Psoas muscle (tissue), 7 donors: ENCODE measurements at regions not wholly inside any gene's neighbourhood (a gene's known extent, or its start where the extent isn't known, plus 50 kb on each side); places are given as distances from the start of the nearest gene placed in this dataset.
A peak's percentile ranks its signal among the peaks of the same experiment; 100 is the strongest.
"Not testable (repeated sequence)": the region's sequence is repeated elsewhere in the genome, so short reads cannot be mapped to it uniquely, and the experiment has no call there.

Experiments
- ATAC-seq, 4 donors: fragments of 200-7000 bp; cut with Tn5 transposase; one replicate each; pipeline ENCODE4 v1.9.1; 2020; ENCODE audit warnings: moderate library complexity in 3 of 4, mild to moderate bottlenecking in 2 of 4
- DNase-seq, 2 donors: peaks; one replicate each; pipeline ENCODE4 v3.0.0-alpha.2; 2020
- H3K27ac ChIP-seq: fragments of 200-600 bp; one replicate; pipeline ENCODE4 v1.8.0; 2022
- H3K27me3 ChIP-seq, 3 donors: fragments of 200-600 bp in 1 of 3; one replicate each; pipeline versions ENCODE4 v1.6.1 to v1.8.0; 2013 to 2022; ENCODE audit warnings: low read length in 2 of 3, mild to moderate bottlenecking in 2 of 3, moderate library complexity in 1 of 3; ENCODE audit not compliant: insufficient read depth in 3 of 3
- H3K36me3 ChIP-seq, 2 donors: fragments of 200-600 bp in 1 of 2; one replicate each; pipeline versions ENCODE4 v1.6.1 to v1.8.0; 2013 to 2022; ENCODE audit warnings: low read depth in 1 of 2, mild to moderate bottlenecking in 1 of 2, moderate library complexity in 1 of 2; ENCODE audit not compliant: insufficient read depth in 1 of 2
- H3K4me1 ChIP-seq: fragments of 200-600 bp; one replicate; pipeline ENCODE4 v1.8.0; 2022
- H3K4me3 ChIP-seq: fragments of 200-600 bp; one replicate; pipeline ENCODE4 v1.8.0; 2022; ENCODE audit warnings: mild to moderate bottlenecking
- H3K9me3 ChIP-seq: fragments of 200-600 bp; one replicate; pipeline ENCODE4 v1.8.0; 2022
- WGBS, 3 donors: extraction: QIAGEN DNeasy Blood & Tissue Kit; methylation state at CpG; one replicate each; pipeline versions ENCODE4 v1.1.6 to v1.1.7; 2013; 5-methylcytosine and 5-hydroxymethylcytosine counted together
- intact Hi-C, 2 donors: fragments of 100-400 bp; cut with DNase I; formaldehyde crosslinking; loops; one replicate each; pipeline versions ENCODE4 v1.11.0 to v1.14.2; 2022
- TF ChIP-seq, protein P1 (sequence below): fragments of 200-600 bp; IDR thresholded peaks from one replicate; pipeline ENCODE4 v1.8.0; 2022; ENCODE audit warnings: antibody characterized with exemption
- donor health status: healthy with polysubstance abuse.
- donor health status: DM: no; HTN: no; CAD: no; lungs with moderate emphysema.
- donor health status: Bipolar disorder and iron deficiency.
- donor health status: healthy.
- donor health status: DM: yes; HTN: yes; CAD: no.
- donor health status: DM: no; HTN: no; CAD: no.
- donor health status: DM: yes; HTN: yes; CAD: no.

GRCh38 chr6:96410467-96410866, 111.1 kb upstream of the UFL1 start:
- no peaks in the 10 kb centered on the region for H3K4me1 ChIP-seq
- ATAC-seq: no peak
- TF ChIP-seq, protein P1, sequence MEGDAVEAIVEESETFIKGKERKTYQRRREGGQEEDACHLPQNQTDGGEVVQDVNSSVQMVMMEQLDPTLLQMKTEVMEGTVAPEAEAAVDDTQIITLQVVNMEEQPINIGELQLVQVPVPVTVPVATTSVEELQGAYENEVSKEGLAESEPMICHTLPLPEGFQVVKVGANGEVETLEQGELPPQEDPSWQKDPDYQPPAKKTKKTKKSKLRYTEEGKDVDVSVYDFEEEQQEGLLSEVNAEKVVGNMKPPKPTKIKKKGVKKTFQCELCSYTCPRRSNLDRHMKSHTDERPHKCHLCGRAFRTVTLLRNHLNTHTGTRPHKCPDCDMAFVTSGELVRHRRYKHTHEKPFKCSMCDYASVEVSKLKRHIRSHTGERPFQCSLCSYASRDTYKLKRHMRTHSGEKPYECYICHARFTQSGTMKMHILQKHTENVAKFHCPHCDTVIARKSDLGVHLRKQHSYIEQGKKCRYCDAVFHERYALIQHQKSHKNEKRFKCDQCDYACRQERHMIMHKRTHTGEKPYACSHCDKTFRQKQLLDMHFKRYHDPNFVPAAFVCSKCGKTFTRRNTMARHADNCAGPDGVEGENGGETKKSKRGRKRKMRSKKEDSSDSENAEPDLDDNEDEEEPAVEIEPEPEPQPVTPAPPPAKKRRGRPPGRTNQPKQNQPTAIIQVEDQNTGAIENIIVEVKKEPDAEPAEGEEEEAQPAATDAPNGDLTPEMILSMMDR: no peak
- no peak overlapping the region for H3K4me3 ChIP-seq
- 83 to 87% (median 85%) methylated on average over 1 of the region's 1 CpG for WGBS, 3 donors
- H3K9me3 ChIP-seq: no peaks in the 10 kb centered on the region
- no peak overlapping the region for H3K27ac ChIP-seq
- no peaks in the 10 kb centered on the region for H3K36me3 ChIP-seq
- DNase-seq: no peak
- H3K27me3 ChIP-seq: no peaks in the 10 kb centered on the region
- intact Hi-C loops: no loop called here

GRCh38 chr6:96420294-96420693, 101.3 kb upstream of the UFL1 start:
- H3K9me3 ChIP-seq: no peaks in the 10 kb centered on the region
- ATAC-seq (no peak), DNase-seq (no peak)
- no peak overlapping the region for H3K27ac ChIP-seq
- H3K36me3 ChIP-seq: no peaks in the 10 kb centered on the region
- H3K4me3 ChIP-seq: no peak overlapping the region
- intact Hi-C loops: no loop called here
- TF ChIP-seq, protein P1: no peak
- no peaks in the 10 kb centered on the region for H3K27me3 ChIP-seq
- no peaks in the 10 kb centered on the region for H3K4me1 ChIP-seq
- 63 to 65% (median 64%) methylated on average over 1 of the region's 1 CpG for WGBS, 3 donors

GRCh38 chr6:96433950-96434349, 87.7 kb upstream of the UFL1 start:
- Histone ChIP-seq H3K27me3 (no peaks in the 10 kb centered on the region), H3K4me1 (no peaks in the 10 kb centered on the region), H3K27ac (no peak overlapping the region), H3K9me3 (no peaks in the 10 kb centered on the region), H3K4me3 (no peak overlapping the region), H3K36me3 (no peaks in the 10 kb centered on the region)
- DNase-seq (no peak), ATAC-seq (no peak)
- 77 to 78% (median 77%) methylated on average over 2 of the region's 2 CpGs for WGBS, 3 donors
- intact Hi-C loops: no loop called here
- TF ChIP-seq, protein P1: no peak

DNA sequence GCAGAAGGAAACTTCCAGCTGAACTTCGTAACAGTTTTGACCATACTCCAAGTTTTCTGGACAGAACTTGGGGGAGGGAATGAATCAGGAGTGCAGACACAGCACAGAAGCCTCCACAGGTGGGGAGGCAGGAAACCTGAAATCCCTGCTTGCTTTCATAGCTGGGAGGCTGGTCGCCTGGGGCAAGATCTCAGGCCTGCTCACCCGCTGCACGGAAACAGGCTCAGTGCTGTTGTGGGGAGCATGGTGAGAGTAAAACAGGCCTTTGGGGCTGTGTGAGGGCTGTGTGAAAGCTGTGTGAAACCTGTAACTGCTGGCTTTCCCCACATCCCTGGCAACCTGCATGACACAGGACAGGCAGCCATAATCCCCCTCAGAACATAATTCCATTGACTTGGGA, 85.2 kb upstream of the UFL1 start:
- WGBS, 3 donors: 48 to 63% (median 58%) methylated on average over 4 of the region's 4 CpGs
- TF ChIP-seq, protein P1: no peak
- Histone ChIP-seq H3K27me3 (no peaks in the 10 kb centered on the region), H3K9me3 (no peaks in the 10 kb centered on the region), H3K4me3 (no peak overlapping the region), H3K4me1 (no peaks in the 10 kb centered on the region), H3K36me3 (no peaks in the 10 kb centered on the region), H3K27ac (no peak overlapping the region)
- intact Hi-C loops: no loop called here
- DNase-seq (no peak), ATAC-seq (no peak)

DNA sequence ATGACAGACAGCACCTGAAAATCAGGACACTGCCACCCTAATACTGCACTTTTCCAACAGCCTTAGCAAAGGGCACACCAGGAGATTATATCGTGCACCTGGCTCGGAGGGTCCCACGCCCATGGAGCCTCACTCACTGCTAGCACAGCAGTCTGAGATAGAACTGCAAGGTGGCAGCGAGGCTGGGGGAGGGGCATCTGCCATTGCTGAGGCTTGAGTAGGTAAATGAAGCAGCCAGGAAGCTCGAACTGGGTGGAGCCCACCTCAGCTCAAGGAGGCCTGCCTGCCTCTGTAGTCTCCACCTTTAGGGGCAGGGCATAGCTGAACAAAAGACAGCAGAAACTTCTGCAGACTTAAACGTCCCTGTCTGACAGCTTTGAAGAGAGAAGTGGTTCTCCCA, 84.4 kb upstream of the UFL1 start:
- ATAC-seq, H3K9me3 ChIP-seq, intact Hi-C loops, H3K4me3 ChIP-seq, H3K4me1 ChIP-seq, H3K36me3 ChIP-seq, H3K27ac ChIP-seq, H3K27me3 ChIP-seq: not testable (repeated sequence)
- WGBS, 3 donors: 71 to 76% (median 74%) methylated on average over 6 of the region's 6 CpGs
- DNase-seq: peak in 1 of 2 donors; percentile 46
